HT1080 (cell line): ENCODE measurements at regions not wholly inside any gene's neighbourhood (a gene's known extent, or its start where the extent isn't known, plus 50 kb on each side); places are given as distances from the start of the nearest gene placed in this dataset.

Experiments used
- DNase-seq: peaks from one replicate; pipeline ENCODE4 v3.0.0-alpha.2; 2015; ENCODE audit warnings: low read depth

GRCh38 chr10:3430501-3430900 is 257.9 kb upstream of the PITRM1 start:
- DNase-seq: no peak

GRCh38 chr10:3429676-3430075 is 257.1 kb upstream of the PITRM1 start:
- DNase-seq: no peak

- DNase-seq: no peak
These were observed 256.2 kb upstream of the PITRM1 start for GRCh38 chr10:3428826-3429225.

GRCh38 chr10:3427950-3428354 is 255.4 kb upstream of the PITRM1 start:
- DNase-seq: no peak

GRCh38 chr10:3427347-3427746 is 254.8 kb upstream of the PITRM1 start:
- DNase-seq: no peak

GRCh38 chr10:3426190-3426845 is 253.7 kb upstream of the PITRM1 start:
- DNase-seq: peak; percentile 69

- DNase-seq: no peak
These were observed 253.1 kb upstream of the PITRM1 start for GRCh38 chr10:3425716-3426115.

- no peak for DNase-seq
These were observed 252.7 kb upstream of the PITRM1 start for GRCh38 chr10:3425261-3425660.

GRCh38 chr10:3424111-3424851 is 251.7 kb upstream of the PITRM1 start:
- peak; percentile 86 for DNase-seq

- DNase-seq: no peak
These were observed 250.8 kb upstream of the PITRM1 start for GRCh38 chr10:3423384-3423783.

- DNase-seq: no peak
These were observed 249.7 kb upstream of the PITRM1 start for GRCh38 chr10:3422282-3422681.

- DNase-seq: no peak
These were observed 249.1 kb upstream of the PITRM1 start for GRCh38 chr10:3421537-3422257.

- DNase-seq: no peak
These were observed 248.2 kb upstream of the PITRM1 start for GRCh38 chr10:3420527-3421469.

GRCh38 chr10:3419719-3420495 is 247.3 kb upstream of the PITRM1 start:
- DNase-seq: no peak

GRCh38 chr10:3418926-3419325 is 246.3 kb upstream of the PITRM1 start:
- DNase-seq: no peak

GRCh38 chr10:3418041-3418754 is 245.6 kb upstream of the PITRM1 start:
- DNase-seq: no peak

- DNase-seq: no peak
These were observed 244.5 kb upstream of the PITRM1 start for GRCh38 chr10:3417096-3417495.

- DNase-seq: no peak
These were observed 243.5 kb upstream of the PITRM1 start for GRCh38 chr10:3415878-3416605.
